ENCODE measurements at regions not wholly inside any gene's neighbourhood (a gene's known extent, or its start where the extent isn't known, plus 50 kb on each side); places are given as distances from the start of the nearest gene placed in this dataset.

DNA sequence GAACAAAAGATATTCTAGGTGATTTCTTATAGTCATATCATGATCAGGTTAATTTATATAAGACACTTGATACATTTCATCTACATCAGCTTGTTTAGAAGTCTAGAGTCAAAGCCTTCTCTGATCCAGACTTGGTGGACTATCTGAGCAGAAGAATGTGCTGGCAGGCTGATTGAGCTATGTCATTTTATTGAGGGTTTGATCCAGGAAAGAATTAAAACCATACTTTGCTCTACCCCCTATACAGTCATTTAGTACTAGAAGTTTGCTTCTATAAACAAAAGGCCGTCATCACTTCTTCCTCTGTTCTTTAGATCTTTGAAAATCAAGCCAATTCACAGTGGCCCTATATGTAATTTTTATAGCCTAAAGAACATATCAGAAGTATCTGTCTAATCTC, 173.1 kb upstream of the PITX2 start:
- TF ChIP-seq POLR2A (IDR thresholded peaks at IDR 0.05; ENCODE audit: low read depth, low read length) (no peak), TAF1 (IDR thresholded peaks at IDR 0.05; ENCODE audit: low read depth, low read length) (no peak), POLR2AphosphoS5 (IDR thresholded peaks at IDR 0.05; ENCODE audit: low read depth, low read length) (no peak), PAX5 (IDR thresholded peaks at IDR 0.05; ENCODE audit: insufficient read depth, low read length, severe bottlenecking) (no peak)
